HEK293 (cell line): ENCODE measurements at regions not wholly inside any gene's neighbourhood (a gene's known extent, or its start where the extent isn't known, plus 50 kb on each side); places are given as distances from the start of the nearest gene placed in this dataset.

Source experiments
- KLF16 ChIP-seq: fragments of 450-650 bp; formaldehyde crosslinking; IDR thresholded peaks from 2 replicates; pipeline ENCODE4 v1.5.1; 2017; ENCODE audit warnings: missing biosample characterization, missing genetic modification characterization
- ZBTB7A ChIP-seq: fragments of 450-650 bp; formaldehyde crosslinking; IDR thresholded peaks from 2 replicates; pipeline ENCODE4 v1.5.1; 2016; ENCODE audit warnings: low read depth, missing biosample characterization, missing genetic modification characterization
- ZBTB8A ChIP-seq: fragments of 450-650 bp; formaldehyde crosslinking; IDR thresholded peaks from 2 replicates; pipeline ENCODE4 v1.5.1; 2016; ENCODE audit warnings: missing biosample characterization, missing genetic modification characterization
- ZNF549 ChIP-seq: fragments of 450-650 bp; IDR thresholded peaks from 2 replicates; pipeline ENCODE4 v1.5.1; 2018; ENCODE audit warnings: missing biosample characterization, missing genetic modification characterization, mild to moderate bottlenecking, inconsistent platforms, moderate library complexity
- ZNF610 ChIP-seq: fragments of 450-650 bp; formaldehyde crosslinking; IDR thresholded peaks from 2 replicates; pipeline ENCODE4 v1.5.1; 2016; ENCODE audit warnings: missing biosample characterization, missing genetic modification characterization, borderline replicate concordance
- TF ChIP-seq, protein P1 (sequence below): fragments of 450-650 bp; formaldehyde crosslinking; IDR thresholded peaks from 2 replicates; pipeline ENCODE4 v1.5.1; 2016; ENCODE audit warnings: missing biosample characterization, missing genetic modification characterization

DNA sequence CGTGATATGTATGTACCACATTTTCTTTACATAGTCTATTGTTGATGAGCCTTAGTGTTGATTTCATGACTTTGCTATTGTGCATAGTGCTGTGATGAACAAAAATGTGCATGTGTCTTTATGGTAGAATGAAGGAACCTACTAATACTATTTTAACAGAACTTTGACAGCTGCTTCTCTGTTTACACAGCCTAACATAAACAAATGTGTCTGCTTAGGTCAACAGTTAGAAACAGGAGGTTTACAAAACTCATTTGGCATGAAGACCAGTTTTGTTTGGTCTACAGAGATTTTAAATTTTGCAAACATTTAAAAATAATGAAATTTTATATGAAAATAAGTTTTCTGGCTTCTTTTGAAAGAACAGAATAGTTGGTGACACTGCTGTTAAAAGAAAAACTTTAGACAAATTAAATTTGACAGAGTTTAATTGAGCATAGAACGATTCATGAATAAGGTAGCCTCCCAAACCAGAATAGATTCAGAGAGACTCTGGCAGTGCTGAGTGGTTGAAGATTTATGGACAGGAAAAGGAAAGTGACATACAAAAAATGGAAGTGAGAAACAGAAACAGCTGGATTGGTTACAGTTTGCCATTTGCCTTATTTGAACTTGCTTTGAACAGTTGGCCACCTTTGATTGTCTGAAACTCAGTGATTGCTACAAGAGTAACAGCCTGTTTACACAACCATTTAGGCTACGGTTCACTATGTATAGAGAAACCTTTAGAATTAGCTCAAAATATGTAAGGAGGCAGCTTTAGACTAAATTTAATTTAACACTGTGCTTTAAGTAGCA is 715.8 kb upstream of the HS3ST5 start:
- TF ChIP-seq ZBTB8A (tag by site-specific recombination): no peak
- TF ChIP-seq, protein P1, sequence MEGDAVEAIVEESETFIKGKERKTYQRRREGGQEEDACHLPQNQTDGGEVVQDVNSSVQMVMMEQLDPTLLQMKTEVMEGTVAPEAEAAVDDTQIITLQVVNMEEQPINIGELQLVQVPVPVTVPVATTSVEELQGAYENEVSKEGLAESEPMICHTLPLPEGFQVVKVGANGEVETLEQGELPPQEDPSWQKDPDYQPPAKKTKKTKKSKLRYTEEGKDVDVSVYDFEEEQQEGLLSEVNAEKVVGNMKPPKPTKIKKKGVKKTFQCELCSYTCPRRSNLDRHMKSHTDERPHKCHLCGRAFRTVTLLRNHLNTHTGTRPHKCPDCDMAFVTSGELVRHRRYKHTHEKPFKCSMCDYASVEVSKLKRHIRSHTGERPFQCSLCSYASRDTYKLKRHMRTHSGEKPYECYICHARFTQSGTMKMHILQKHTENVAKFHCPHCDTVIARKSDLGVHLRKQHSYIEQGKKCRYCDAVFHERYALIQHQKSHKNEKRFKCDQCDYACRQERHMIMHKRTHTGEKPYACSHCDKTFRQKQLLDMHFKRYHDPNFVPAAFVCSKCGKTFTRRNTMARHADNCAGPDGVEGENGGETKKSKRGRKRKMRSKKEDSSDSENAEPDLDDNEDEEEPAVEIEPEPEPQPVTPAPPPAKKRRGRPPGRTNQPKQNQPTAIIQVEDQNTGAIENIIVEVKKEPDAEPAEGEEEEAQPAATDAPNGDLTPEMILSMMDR (tag by site-specific recombination): no peak
- no peak for TF ChIP-seq ZNF549 (tag by site-specific recombination)
- TF ChIP-seq ZNF610 (tag by site-specific recombination): no peak
- TF ChIP-seq ZBTB7A (tag by site-specific recombination): no peak
- TF ChIP-seq KLF16 (tag by site-specific recombination): no peak
